ENCODE measurements at regions not wholly inside any gene's neighbourhood (a gene's known extent, or its start where the extent isn't known, plus 50 kb on each side); places are given as distances from the start of the nearest gene placed in this dataset.
"Not testable (repeated sequence)": the region's sequence is repeated elsewhere in the genome, so short reads cannot be mapped to it uniquely, and the experiment has no call there.

GRCh38 chrX:101738867-101739266, 79.2 kb upstream of the ARMCX2 start:
- TF ChIP-seq ZNF561 (tag by site-specific recombination; IDR thresholded peaks at IDR 0.05; ENCODE audit: borderline replicate concordance); KLF9 (tag by site-specific recombination; IDR thresholded peaks at IDR 0.05; ENCODE audit: low read depth); ZNF335 (tag by site-specific recombination; conservative IDR thresholded peaks at IDR 0.05); MYNN (tag by site-specific recombination; IDR thresholded peaks at IDR 0.05; ENCODE audit: borderline replicate concordance); ZBTB7A (tag by site-specific recombination; IDR thresholded peaks at IDR 0.05; ENCODE audit: low read depth): not testable (repeated sequence)
- TF ChIP-seq, protein P1, sequence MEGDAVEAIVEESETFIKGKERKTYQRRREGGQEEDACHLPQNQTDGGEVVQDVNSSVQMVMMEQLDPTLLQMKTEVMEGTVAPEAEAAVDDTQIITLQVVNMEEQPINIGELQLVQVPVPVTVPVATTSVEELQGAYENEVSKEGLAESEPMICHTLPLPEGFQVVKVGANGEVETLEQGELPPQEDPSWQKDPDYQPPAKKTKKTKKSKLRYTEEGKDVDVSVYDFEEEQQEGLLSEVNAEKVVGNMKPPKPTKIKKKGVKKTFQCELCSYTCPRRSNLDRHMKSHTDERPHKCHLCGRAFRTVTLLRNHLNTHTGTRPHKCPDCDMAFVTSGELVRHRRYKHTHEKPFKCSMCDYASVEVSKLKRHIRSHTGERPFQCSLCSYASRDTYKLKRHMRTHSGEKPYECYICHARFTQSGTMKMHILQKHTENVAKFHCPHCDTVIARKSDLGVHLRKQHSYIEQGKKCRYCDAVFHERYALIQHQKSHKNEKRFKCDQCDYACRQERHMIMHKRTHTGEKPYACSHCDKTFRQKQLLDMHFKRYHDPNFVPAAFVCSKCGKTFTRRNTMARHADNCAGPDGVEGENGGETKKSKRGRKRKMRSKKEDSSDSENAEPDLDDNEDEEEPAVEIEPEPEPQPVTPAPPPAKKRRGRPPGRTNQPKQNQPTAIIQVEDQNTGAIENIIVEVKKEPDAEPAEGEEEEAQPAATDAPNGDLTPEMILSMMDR (tag by site-specific recombination; IDR thresholded peaks at IDR 0.05) = not testable (repeated sequence)
